ENCODE measurements at regions not wholly inside any gene's neighbourhood (a gene's known extent, or its start where the extent isn't known, plus 50 kb on each side); places are given as distances from the start of the nearest gene placed in this dataset.

DNA sequence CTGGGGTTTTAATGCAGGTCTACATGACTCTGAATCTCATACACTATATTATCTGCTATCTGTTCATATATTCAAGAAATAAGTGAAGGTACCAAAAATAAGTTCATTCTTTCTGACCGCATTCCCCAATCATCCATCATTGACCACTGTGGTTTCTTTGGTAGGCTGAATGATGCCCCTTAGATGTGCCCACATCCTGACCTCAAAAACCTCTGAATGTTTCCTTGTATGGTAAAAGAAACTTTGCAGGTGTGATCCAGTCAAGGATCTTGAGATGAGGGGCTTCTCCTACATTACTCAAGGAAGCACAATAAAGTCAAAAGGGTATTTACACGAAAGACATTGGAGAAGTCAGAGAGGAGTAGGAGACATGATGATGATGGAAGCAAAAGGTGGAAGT lies 60.6 kb upstream of the LRRC8B start:
- WGBS (ENCODE audit: insufficient coverage, insufficient read length), result no CpG with 5 or more reads among the region's 2 CpGs
- no peaks in the 10 kb centered on the region for H3K27me3 ChIP-seq (ENCODE audit: control insufficient read depth, insufficient read depth, low read length)
- DNase-seq (ENCODE audit: low read depth, low spot score), result no peak

DNA sequence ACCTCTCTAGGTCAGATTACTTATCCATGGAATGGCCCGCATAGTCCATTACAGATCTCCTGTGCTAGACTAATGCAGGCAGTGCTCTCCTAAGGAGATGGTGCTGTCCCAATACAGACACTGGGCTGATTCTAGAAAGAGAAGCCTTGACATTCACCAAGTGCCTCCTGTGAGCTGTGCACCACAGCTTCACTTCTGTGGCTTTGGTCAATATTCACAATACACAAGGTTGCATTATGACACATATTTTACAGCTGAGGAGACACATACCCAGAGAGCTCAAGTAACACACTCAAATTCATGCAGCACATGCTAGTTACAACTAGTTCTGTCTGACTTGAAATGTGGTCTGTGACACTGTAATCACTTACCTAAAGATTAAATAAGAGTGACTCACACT lies 59.4 kb upstream of the LRRC8B start:
- H3K27ac ChIP-seq (ENCODE audit: low read length), result no peak overlapping the region
- DNase-seq (ENCODE audit: low read depth, low spot score), result no peak
- H3K27me3 ChIP-seq (ENCODE audit: control insufficient read depth, insufficient read depth, low read length), result no peaks in the 10 kb centered on the region
- H3K4me3 ChIP-seq (ENCODE audit: low read length), result no peak overlapping the region
- no peaks in the 10 kb centered on the region for H3K36me3 ChIP-seq (ENCODE audit: control insufficient read depth, insufficient read depth, low read length)
- no CpG with 5 or more reads among the region's 1 CpG for WGBS (ENCODE audit: insufficient coverage, insufficient read length)
- H3K4me1 ChIP-seq (ENCODE audit: control insufficient read depth, insufficient read depth, low read length), result no peaks in the 10 kb centered on the region
- H3K9me3 ChIP-seq (ENCODE audit: control insufficient read depth, insufficient read depth, low read length), result no peaks in the 10 kb centered on the region

More for the DNA sequence above, 60.6 kb upstream of the LRRC8B start:
- H3K4me3 ChIP-seq (ENCODE audit: low read length), result no peak overlapping the region
- H3K27ac ChIP-seq (ENCODE audit: low read length), result no peak overlapping the region
- no peaks in the 10 kb centered on the region for H3K9me3 ChIP-seq (ENCODE audit: control insufficient read depth, insufficient read depth, low read length)
- H3K4me1 ChIP-seq (ENCODE audit: control insufficient read depth, insufficient read depth, low read length), result no peaks in the 10 kb centered on the region
- no peaks in the 10 kb centered on the region for H3K36me3 ChIP-seq (ENCODE audit: control insufficient read depth, insufficient read depth, low read length)

- H3K27ac ChIP-seq (ENCODE audit: low read length), result no peak overlapping the region
- H3K27me3 ChIP-seq (ENCODE audit: control insufficient read depth, insufficient read depth, low read length), result no peaks in the 10 kb centered on the region
- WGBS (ENCODE audit: insufficient coverage, insufficient read length), result no CpG with 5 or more reads among the region's 6 CpGs
- no peak for DNase-seq (ENCODE audit: low read depth, low spot score)
- H3K4me1 ChIP-seq (ENCODE audit: control insufficient read depth, insufficient read depth, low read length), result no peaks in the 10 kb centered on the region
- no peaks in the 10 kb centered on the region for H3K9me3 ChIP-seq (ENCODE audit: control insufficient read depth, insufficient read depth, low read length)
- no peaks in the 10 kb centered on the region for H3K36me3 ChIP-seq (ENCODE audit: control insufficient read depth, insufficient read depth, low read length)
- H3K4me3 ChIP-seq (ENCODE audit: low read length), result no peak overlapping the region
Observed at GRCh38 chr1:89466307-89466930, 58.2 kb upstream of the LRRC8B start.

DNA sequence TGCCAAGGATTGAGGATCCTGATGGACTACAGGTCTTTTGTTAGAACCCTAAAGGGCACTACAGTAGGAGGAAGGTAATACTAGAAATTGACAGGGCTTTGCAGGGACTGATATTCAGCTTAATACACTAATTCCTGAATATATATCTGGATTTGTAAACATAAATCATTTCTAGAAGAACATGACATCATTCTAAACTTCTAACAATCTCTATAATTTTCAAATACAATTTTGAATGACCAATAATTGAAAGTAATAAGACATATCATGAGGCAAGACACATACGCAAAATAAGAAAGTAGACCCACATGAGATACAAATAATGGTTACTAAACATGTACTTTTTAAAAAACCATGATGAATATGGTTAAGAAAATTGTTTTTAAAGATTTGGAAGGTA lies 52.4 kb upstream of the LRRC8B start:
- Histone ChIP-seq H3K27ac (ENCODE audit: low read length) (no peak overlapping the region), H3K9me3 (ENCODE audit: control insufficient read depth, insufficient read depth, low read length) (no peaks in the 10 kb centered on the region), H3K27me3 (ENCODE audit: control insufficient read depth, insufficient read depth, low read length) (no peaks in the 10 kb centered on the region), H3K36me3 (ENCODE audit: control insufficient read depth, insufficient read depth, low read length) (no peaks in the 10 kb centered on the region), H3K4me3 (ENCODE audit: low read length) (no peak overlapping the region), H3K4me1 (ENCODE audit: control insufficient read depth, insufficient read depth, low read length) (no peaks in the 10 kb centered on the region)
- WGBS (ENCODE audit: insufficient coverage, insufficient read length), result no CpG with 5 or more reads among the region's 1 CpG
- DNase-seq (ENCODE audit: low read depth, low spot score), result no peak

DNA sequence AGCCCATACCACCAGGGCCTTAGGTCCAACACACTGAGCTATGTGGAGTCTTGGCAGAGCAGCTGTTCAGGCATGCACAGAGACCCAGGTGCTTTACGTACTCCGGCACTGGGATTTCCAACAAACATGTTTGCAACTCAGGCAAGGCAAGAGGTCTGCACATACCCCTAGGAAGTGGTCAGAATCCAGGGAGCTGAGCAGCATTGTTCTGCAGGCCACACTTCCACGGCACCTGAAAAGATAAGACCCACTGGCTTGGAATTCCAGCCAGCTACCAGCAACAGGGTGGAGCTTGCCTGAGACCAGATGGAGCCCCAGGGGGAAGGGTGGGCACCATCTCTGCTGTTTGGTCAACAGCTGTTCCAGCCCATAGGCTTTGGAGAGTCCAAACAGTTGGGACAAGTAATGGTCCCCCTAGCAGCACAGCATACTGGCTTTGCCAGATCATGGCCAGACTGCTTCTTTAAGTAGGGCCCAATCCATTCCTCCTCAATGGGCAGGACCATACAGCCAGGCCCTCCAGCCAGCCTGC lies 51.7 kb upstream of the LRRC8B start:
- no CpG with 5 or more reads among the region's 3 CpGs for WGBS (ENCODE audit: insufficient coverage, insufficient read length)
- no peaks in the 10 kb centered on the region for H3K27me3 ChIP-seq (ENCODE audit: control insufficient read depth, insufficient read depth, low read length)
- no peaks in the 10 kb centered on the region for H3K4me1 ChIP-seq (ENCODE audit: control insufficient read depth, insufficient read depth, low read length)

More for the DNA sequence above, 51.7 kb upstream of the LRRC8B start:
- H3K9me3 ChIP-seq (ENCODE audit: control insufficient read depth, insufficient read depth, low read length), result no peaks in the 10 kb centered on the region
- no peak overlapping the region for H3K4me3 ChIP-seq (ENCODE audit: low read length)
- no peak overlapping the region for H3K27ac ChIP-seq (ENCODE audit: low read length)
- no peak for DNase-seq (ENCODE audit: low read depth, low spot score)
- no peaks in the 10 kb centered on the region for H3K36me3 ChIP-seq (ENCODE audit: control insufficient read depth, insufficient read depth, low read length)
